GM23338 (cell line): ENCODE measurements at regions not wholly inside any gene's neighbourhood (a gene's known extent, or its start where the extent isn't known, plus 50 kb on each side); places are given as distances from the start of the nearest gene placed in this dataset.

Experiments
- ATAC-seq: fragments of 200-7000 bp; cut with Tn5 transposase; 3 replicates; pipeline ENCODE4 v1.9.1; 2020
- DNase-seq: peaks from one replicate; pipeline ENCODE4 v3.0.0-alpha.2; 2015; ENCODE audit warnings: low spot score
- H2AFZ ChIP-seq: fragments of 200-600 bp; sonication (generic); 2 replicates; pipeline ENCODE4 v1.8.0; 2016; ENCODE audit warnings: antibody characterized with exemption, mild to moderate bottlenecking, moderate library complexity
- H3F3A ChIP-seq: fragments of 200-600 bp; sonication (generic); replicated peaks from 2 replicates; pipeline ENCODE4 v1.8.0; 2017; ENCODE audit warnings: antibody characterized with exemption, mixed run types, low read depth
- H3K27ac ChIP-seq: fragments of 200-600 bp; sonication (generic); 2 replicates; pipeline ENCODE4 v1.6.1; 2016; ENCODE audit warnings: low read depth
- H3K27me3 ChIP-seq: fragments of 200-600 bp; sonication (generic); 2 replicates; pipeline ENCODE4 v1.8.0; 2016; ENCODE audit warnings: mild to moderate bottlenecking, mixed run types, moderate library complexity; ENCODE audit not compliant: insufficient read depth
- H3K36me3 ChIP-seq: fragments of 200-600 bp; sonication (generic); 2 replicates; pipeline ENCODE4 v1.8.0; 2016; ENCODE audit warnings: mild to moderate bottlenecking; ENCODE audit not compliant: insufficient read depth
- H3K4me1 ChIP-seq: fragments of 200-600 bp; sonication (generic); 2 replicates; pipeline ENCODE4 v1.8.0; 2016; ENCODE audit warnings: mild to moderate bottlenecking, moderate library complexity; ENCODE audit not compliant: insufficient read depth
- H3K4me2 ChIP-seq: fragments of 200-600 bp; sonication (generic); 2 replicates; pipeline ENCODE4 v1.7.1; 2017; ENCODE audit warnings: mixed run types
- H3K4me3 ChIP-seq: fragments of 200-600 bp; sonication (generic); 2 replicates; pipeline ENCODE4 v1.6.1; 2016; ENCODE audit warnings: mixed run types
- H3K79me2 ChIP-seq: fragments of 200-600 bp; sonication (generic); replicated peaks from 2 replicates; pipeline ENCODE4 v1.8.0; 2017; ENCODE audit warnings: mild to moderate bottlenecking; ENCODE audit not compliant: insufficient read depth
- H3K9me2 ChIP-seq: fragments of 200-600 bp; sonication (generic); 2 replicates; pipeline ENCODE4 v1.8.0; 2017; ENCODE audit not compliant: insufficient read depth
- H4K20me1 ChIP-seq: fragments of 200-600 bp; sonication (generic); replicated peaks from 2 replicates; pipeline ENCODE4 v1.8.0; 2017; ENCODE audit warnings: mild to moderate bottlenecking; ENCODE audit not compliant: insufficient read depth
- H3K27ac Mint-ChIP-seq: 2 replicates; pipeline ENCODE4 v1.8.0; 2020; ENCODE audit warnings: inconsistent platforms, mild to moderate bottlenecking, moderate library complexity, mixed read lengths
- H3K27me3 Mint-ChIP-seq: 3 replicates; pipeline ENCODE4 v1.8.0; 2022; ENCODE audit warnings: low read depth, mild to moderate bottlenecking, moderate library complexity, mixed read lengths, inconsistent platforms; ENCODE audit not compliant: insufficient read depth, poor library complexity
- H3K36me3 Mint-ChIP-seq: 3 replicates; pipeline ENCODE4 v1.8.0; 2021; ENCODE audit warnings: low read depth, mild to moderate bottlenecking, inconsistent platforms, moderate library complexity, mixed read lengths
- H3K4me1 Mint-ChIP-seq: 3 replicates; pipeline ENCODE4 v1.8.0; 2020; ENCODE audit warnings: mild to moderate bottlenecking, inconsistent platforms, mixed read lengths
- H3K4me3 Mint-ChIP-seq: 3 replicates; pipeline ENCODE4 v1.8.0; 2021; ENCODE audit warnings: moderate library complexity, mild to moderate bottlenecking, inconsistent platforms, mixed read lengths
- H3K9me3 Mint-ChIP-seq: 3 replicates; pipeline ENCODE4 v1.8.0; 2020; ENCODE audit warnings: moderate library complexity, mild to moderate bottlenecking, inconsistent platforms, mixed read lengths
- CREB1 ChIP-seq: fragments of 250-450 bp; sonication (Bioruptor Pico); IDR thresholded peaks from 2 replicates; pipeline ENCODE4 v1.5.0; 2020; ENCODE audit warnings: low read depth, mild to moderate bottlenecking, moderate library complexity
- CTCF ChIP-seq, 2 experiments: fragments of 200-600 bp in 1 of 2; sonication (generic) in 1 of 2; conservative IDR thresholded peaks; 2 replicates each; pipeline versions ENCODE4 v1.5.1 to v1.6.1; 2016 to 2017; ENCODE audit warnings: antibody characterized with exemption in 2 of 2, low read depth in 2 of 2, mild to moderate bottlenecking in 2 of 2, moderate library complexity in 1 of 2
- ETS1 ChIP-seq: IDR thresholded peaks from 2 replicates; pipeline ENCODE4 v1.6.1; 2016; ENCODE audit warnings: antibody characterized with exemption
- EZH2 ChIP-seq: fragments of 200-600 bp; sonication (generic); IDR thresholded peaks from one replicate; pipeline ENCODE4 v1.8.0; 2017; ENCODE audit warnings: antibody characterized with exemption, mild to moderate bottlenecking, low read depth; ENCODE audit not compliant: unreplicated experiment
- EZH2phosphoT487 ChIP-seq: fragments of 200-600 bp; sonication (generic); IDR thresholded peaks from one replicate; pipeline ENCODE4 v1.8.1; 2018; ENCODE audit warnings: antibody characterized with exemption; ENCODE audit not compliant: unreplicated experiment
- NANOG ChIP-seq: IDR thresholded peaks from 2 replicates; pipeline ENCODE4 v1.6.1; 2016; ENCODE audit warnings: antibody characterized with exemption, borderline replicate concordance
- POLR2AphosphoS5 ChIP-seq: IDR thresholded peaks from 2 replicates; pipeline ENCODE4 v1.6.1; 2016; ENCODE audit warnings: antibody characterized with exemption, low read depth
- STAT1 ChIP-seq: IDR thresholded peaks from one replicate; pipeline ENCODE4 v1.6.1; 2016; ENCODE audit warnings: antibody characterized with exemption; ENCODE audit not compliant: unreplicated experiment
- ZNF114 ChIP-seq: fragments of 250-450 bp; sonication (Bioruptor Pico); IDR thresholded peaks from 2 replicates; pipeline ENCODE4 v1.5.0; 2020; ENCODE audit warnings: mild to moderate bottlenecking, moderate library complexity
- ZNF331 ChIP-seq: fragments of 250-450 bp; sonication (Bioruptor Pico); IDR thresholded peaks from 2 replicates; pipeline ENCODE4 v1.5.0; 2020; ENCODE audit warnings: low read depth, mild to moderate bottlenecking, moderate library complexity
- TF ChIP-seq, protein P1 (sequence below): IDR thresholded peaks from one replicate; pipeline ENCODE4 v1.6.1; 2018; ENCODE audit warnings: antibody characterized with exemption; ENCODE audit not compliant: unreplicated experiment
- TF ChIP-seq, protein P2 (sequence below): fragments of 250-450 bp; sonication (Bioruptor Pico); IDR thresholded peaks from 2 replicates; pipeline ENCODE4 v1.5.0; 2020; ENCODE audit warnings: mild to moderate bottlenecking, moderate library complexity

DNA sequence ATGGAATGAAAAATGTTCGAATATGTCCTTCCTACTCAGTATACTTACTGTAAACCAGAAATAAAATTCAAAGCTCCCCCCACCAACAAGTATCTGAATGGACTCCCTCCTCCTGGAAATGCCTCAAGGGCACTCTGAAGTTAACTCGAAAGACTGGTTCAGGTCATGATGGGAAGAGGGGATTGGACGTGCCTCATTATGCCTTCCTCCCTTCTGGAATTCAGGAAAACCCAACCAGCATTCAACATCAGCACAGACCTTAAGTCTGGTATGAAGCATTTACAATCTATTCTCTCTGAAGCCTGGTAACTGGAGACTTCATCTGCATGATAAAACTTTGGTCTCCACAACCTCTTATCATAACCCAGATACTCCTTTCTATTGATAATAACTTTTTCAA lies 428.3 kb upstream of the RAG2 start:
- H3K27ac Mint-ChIP-seq: no peak overlapping the region
- DNase-seq: no peak
- H3F3A ChIP-seq: no peaks in the 10 kb centered on the region
- no peak overlapping the region for H2AFZ ChIP-seq
- no peaks in the 10 kb centered on the region for H3K4me1 ChIP-seq
- no peak for TF ChIP-seq EZH2
- TF ChIP-seq, protein P1, sequence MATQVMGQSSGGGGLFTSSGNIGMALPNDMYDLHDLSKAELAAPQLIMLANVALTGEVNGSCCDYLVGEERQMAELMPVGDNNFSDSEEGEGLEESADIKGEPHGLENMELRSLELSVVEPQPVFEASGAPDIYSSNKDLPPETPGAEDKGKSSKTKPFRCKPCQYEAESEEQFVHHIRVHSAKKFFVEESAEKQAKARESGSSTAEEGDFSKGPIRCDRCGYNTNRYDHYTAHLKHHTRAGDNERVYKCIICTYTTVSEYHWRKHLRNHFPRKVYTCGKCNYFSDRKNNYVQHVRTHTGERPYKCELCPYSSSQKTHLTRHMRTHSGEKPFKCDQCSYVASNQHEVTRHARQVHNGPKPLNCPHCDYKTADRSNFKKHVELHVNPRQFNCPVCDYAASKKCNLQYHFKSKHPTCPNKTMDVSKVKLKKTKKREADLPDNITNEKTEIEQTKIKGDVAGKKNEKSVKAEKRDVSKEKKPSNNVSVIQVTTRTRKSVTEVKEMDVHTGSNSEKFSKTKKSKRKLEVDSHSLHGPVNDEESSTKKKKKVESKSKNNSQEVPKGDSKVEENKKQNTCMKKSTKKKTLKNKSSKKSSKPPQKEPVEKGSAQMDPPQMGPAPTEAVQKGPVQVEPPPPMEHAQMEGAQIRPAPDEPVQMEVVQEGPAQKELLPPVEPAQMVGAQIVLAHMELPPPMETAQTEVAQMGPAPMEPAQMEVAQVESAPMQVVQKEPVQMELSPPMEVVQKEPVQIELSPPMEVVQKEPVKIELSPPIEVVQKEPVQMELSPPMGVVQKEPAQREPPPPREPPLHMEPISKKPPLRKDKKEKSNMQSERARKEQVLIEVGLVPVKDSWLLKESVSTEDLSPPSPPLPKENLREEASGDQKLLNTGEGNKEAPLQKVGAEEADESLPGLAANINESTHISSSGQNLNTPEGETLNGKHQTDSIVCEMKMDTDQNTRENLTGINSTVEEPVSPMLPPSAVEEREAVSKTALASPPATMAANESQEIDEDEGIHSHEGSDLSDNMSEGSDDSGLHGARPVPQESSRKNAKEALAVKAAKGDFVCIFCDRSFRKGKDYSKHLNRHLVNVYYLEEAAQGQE: no peak
- no peak for TF ChIP-seq EZH2phosphoT487
- no peak for TF ChIP-seq POLR2AphosphoS5
- no peak for TF ChIP-seq ZNF331
- TF ChIP-seq STAT1: no peak
- no peak for TF ChIP-seq CREB1 (CRISPR knock-in tag)
- TF ChIP-seq ZNF114 (CRISPR knock-in tag): no peak
- TF ChIP-seq NANOG: no peak
- TF ChIP-seq, protein P2, sequence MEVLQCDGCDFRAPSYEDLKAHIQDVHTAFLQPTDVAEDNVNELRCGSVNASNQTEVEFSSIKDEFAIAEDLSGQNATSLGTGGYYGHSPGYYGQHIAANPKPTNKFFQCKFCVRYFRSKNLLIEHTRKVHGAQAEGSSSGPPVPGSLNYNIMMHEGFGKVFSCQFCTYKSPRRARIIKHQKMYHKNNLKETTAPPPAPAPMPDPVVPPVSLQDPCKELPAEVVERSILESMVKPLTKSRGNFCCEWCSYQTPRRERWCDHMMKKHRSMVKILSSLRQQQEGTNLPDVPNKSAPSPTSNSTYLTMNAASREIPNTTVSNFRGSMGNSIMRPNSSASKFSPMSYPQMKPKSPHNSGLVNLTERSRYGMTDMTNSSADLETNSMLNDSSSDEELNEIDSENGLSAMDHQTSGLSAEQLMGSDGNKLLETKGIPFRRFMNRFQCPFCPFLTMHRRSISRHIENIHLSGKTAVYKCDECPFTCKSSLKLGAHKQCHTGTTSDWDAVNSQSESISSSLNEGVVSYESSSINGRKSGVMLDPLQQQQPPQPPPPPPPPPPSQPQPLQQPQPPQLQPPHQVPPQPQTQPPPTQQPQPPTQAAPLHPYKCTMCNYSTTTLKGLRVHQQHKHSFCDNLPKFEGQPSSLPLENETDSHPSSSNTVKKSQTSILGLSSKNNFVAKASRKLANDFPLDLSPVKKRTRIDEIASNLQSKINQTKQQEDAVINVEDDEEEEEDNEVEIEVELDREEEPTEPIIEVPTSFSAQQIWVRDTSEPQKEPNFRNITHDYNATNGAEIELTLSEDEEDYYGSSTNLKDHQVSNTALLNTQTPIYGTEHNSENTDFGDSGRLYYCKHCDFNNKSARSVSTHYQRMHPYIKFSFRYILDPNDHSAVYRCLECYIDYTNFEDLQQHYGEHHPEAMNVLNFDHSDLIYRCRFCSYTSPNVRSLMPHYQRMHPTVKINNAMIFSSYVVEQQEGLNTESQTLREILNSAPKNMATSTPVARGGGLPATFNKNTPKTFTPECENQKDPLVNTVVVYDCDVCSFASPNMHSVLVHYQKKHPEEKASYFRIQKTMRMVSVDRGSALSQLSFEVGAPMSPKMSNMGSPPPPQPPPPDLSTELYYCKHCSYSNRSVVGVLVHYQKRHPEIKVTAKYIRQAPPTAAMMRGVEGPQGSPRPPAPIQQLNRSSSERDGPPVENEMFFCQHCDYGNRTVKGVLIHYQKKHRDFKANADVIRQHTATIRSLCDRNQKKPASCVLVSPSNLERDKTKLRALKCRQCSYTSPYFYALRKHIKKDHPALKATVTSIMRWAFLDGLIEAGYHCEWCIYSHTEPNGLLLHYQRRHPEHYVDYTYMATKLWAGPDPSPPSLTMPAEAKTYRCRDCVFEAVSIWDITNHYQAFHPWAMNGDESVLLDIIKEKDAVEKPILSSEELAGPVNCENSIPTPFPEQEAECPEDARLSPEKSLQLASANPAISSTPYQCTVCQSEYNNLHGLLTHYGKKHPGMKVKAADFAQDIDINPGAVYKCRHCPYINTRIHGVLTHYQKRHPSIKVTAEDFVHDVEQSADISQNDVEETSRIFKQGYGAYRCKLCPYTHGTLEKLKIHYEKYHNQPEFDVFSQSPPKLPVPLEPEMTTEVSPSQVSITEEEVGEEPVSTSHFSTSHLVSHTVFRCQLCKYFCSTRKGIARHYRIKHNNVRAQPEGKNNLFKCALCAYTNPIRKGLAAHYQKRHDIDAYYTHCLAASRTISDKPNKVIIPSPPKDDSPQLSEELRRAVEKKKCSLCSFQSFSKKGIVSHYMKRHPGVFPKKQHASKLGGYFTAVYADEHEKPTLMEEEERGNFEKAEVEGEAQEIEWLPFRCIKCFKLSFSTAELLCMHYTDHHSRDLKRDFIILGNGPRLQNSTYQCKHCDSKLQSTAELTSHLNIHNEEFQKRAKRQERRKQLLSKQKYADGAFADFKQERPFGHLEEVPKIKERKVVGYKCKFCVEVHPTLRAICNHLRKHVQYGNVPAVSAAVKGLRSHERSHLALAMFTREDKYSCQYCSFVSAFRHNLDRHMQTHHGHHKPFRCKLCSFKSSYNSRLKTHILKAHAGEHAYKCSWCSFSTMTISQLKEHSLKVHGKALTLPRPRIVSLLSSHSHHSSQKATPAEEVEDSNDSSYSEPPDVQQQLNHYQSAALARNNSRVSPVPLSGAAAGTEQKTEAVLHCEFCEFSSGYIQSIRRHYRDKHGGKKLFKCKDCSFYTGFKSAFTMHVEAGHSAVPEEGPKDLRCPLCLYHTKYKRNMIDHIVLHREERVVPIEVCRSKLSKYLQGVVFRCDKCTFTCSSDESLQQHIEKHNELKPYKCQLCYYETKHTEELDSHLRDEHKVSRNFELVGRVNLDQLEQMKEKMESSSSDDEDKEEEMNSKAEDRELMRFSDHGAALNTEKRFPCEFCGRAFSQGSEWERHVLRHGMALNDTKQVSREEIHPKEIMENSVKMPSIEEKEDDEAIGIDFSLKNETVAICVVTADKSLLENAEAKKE (CRISPR knock-in tag): no peak
- TF ChIP-seq ETS1: no peak
- no peak for TF ChIP-seq CTCF (conservative IDR thresholded peaks at IDR 0.05; ENCODE audit: low read depth in 2 of 2)
- peaks cover 2% of the 10 kb centered on the region; the same call in 1 of the 3 replicates for H3K4me1 Mint-ChIP-seq
- peaks cover 83% of the 10 kb centered on the region for H3K9me3 Mint-ChIP-seq
- H3K27me3 ChIP-seq: no peaks in the 10 kb centered on the region
- H4K20me1 ChIP-seq: no peaks in the 10 kb centered on the region
- H3K4me3 Mint-ChIP-seq: no peak overlapping the region
- no peak overlapping the region for H3K4me3 ChIP-seq
- no peaks in the 10 kb centered on the region for H3K79me2 ChIP-seq
- ATAC-seq: no peak
- H3K27me3 Mint-ChIP-seq: no peaks in the 10 kb centered on the region
- peaks cover 16% of the 10 kb centered on the region; the same call in 1 of the 3 replicates for H3K36me3 Mint-ChIP-seq
- H3K36me3 ChIP-seq: peaks cover 3% of the 10 kb centered on the region
- H3K9me2 ChIP-seq: no peaks in the 10 kb centered on the region
- H3K27ac ChIP-seq: no peak overlapping the region
- no peak overlapping the region for H3K4me2 ChIP-seq
